ENCODE measurements at regions not wholly inside any gene's neighbourhood (a gene's known extent, or its start where the extent isn't known, plus 50 kb on each side); places are given as distances from the start of the nearest gene placed in this dataset.

DNA sequence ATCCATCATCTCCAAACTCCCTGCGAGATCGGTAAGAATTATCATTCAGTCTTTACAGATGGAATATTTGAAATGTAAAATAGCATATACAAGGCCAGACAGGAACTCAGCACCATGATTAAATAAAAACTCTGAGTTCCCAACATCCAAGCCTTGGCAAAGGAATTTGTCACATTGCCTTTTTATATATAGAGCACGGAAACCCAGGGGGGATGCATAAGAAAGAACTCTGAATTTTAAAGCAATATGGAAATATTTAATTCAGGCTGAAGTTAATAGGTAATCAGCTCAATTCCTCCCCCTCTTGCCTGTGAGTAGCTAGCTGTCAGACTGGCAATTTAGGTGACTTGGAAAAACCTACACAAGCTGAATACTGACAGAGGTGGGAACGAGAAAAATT, 217.9 kb upstream of the KCNMB2 start:
- Histone ChIP-seq H3K79me2 (ENCODE audit: insufficient read depth, low read length) (no peaks in the 10 kb centered on the region), H3K36me3 (ENCODE audit: insufficient read depth, low read length) (no peaks in the 10 kb centered on the region), H3K27me3 (ENCODE audit: insufficient read depth, low read length) (no peaks in the 10 kb centered on the region), H3K4me3 (ENCODE audit: insufficient read depth, low read length) (no peak overlapping the region), H3K4me2 (ENCODE audit: insufficient read depth, low read length) (no peak overlapping the region), H2AFZ (ENCODE audit: low read length) (no peak overlapping the region), H4K20me1 (ENCODE audit: insufficient read depth, low read length) (no peaks in the 10 kb centered on the region), H3K27ac (ENCODE audit: low read depth, low read length) (no peak overlapping the region), H3K4me1 (ENCODE audit: insufficient read depth, low read length) (peaks cover 8% of the 10 kb centered on the region), H3K9me3 (ENCODE audit: low read depth, low read length) (no peaks in the 10 kb centered on the region)
- TF ChIP-seq, protein P1, sequence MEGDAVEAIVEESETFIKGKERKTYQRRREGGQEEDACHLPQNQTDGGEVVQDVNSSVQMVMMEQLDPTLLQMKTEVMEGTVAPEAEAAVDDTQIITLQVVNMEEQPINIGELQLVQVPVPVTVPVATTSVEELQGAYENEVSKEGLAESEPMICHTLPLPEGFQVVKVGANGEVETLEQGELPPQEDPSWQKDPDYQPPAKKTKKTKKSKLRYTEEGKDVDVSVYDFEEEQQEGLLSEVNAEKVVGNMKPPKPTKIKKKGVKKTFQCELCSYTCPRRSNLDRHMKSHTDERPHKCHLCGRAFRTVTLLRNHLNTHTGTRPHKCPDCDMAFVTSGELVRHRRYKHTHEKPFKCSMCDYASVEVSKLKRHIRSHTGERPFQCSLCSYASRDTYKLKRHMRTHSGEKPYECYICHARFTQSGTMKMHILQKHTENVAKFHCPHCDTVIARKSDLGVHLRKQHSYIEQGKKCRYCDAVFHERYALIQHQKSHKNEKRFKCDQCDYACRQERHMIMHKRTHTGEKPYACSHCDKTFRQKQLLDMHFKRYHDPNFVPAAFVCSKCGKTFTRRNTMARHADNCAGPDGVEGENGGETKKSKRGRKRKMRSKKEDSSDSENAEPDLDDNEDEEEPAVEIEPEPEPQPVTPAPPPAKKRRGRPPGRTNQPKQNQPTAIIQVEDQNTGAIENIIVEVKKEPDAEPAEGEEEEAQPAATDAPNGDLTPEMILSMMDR (IDR thresholded peaks at IDR 0.05; ENCODE audit: extremely low read depth, low read depth, low read length), result no peak
- no peak for DNase-seq (ENCODE audit: insufficient read length, low spot score, missing footprints)

DNA sequence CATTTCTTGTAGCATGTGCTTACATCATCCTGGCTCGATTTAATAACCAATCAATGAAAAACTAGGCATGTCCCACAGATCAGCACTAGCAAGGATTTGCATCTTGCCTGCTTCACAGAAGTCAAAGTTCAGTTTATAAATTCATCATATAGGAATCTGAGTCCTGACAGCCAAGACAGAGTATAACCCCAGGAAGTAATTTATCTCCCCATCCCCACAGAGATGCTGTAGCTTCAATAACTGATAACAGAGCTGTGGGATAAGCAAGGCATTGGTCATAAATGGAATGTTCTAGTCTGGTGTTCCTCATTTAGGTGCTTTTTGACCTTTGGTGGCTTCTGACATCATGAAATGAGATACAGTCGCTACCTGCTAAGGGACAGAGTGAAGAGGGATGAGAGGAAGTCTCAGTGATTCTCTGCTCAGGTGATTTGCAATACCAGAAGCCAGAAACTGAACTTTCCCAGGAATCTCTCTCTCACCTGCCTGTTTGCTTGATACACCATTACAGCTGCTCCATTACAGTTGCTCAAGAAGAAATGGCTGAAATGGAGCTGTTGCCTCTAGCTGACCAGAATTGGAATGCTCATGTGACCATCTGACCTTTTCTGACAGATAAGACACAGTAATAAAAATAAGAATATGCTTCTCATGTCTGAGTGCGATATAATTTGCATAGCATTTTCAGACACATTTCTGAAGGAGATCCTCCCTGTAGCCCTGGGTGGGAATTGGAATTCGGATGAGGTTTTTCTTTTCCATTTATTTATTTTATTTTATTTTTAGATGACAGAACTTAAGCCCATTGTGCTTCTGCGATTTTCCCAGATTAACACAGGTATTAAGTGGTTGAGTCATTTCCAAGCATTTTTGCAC, 217.1 kb upstream of the KCNMB2 start:
- TF ChIP-seq, protein P1 (IDR thresholded peaks at IDR 0.05; ENCODE audit: extremely low read depth, low read depth, low read length), result no peak
- Histone ChIP-seq H3K4me2 (ENCODE audit: insufficient read depth, low read length) (no peak overlapping the region), H3K27ac (ENCODE audit: low read depth, low read length) (no peak overlapping the region), H3K9me3 (ENCODE audit: low read depth, low read length) (no peaks in the 10 kb centered on the region), H3K27me3 (ENCODE audit: insufficient read depth, low read length) (no peaks in the 10 kb centered on the region), H3K36me3 (ENCODE audit: insufficient read depth, low read length) (no peaks in the 10 kb centered on the region), H3K79me2 (ENCODE audit: insufficient read depth, low read length) (no peaks in the 10 kb centered on the region), H2AFZ (ENCODE audit: low read length) (no peak overlapping the region), H4K20me1 (ENCODE audit: insufficient read depth, low read length) (no peaks in the 10 kb centered on the region), H3K4me3 (ENCODE audit: insufficient read depth, low read length) (no peak overlapping the region), H3K4me1 (ENCODE audit: insufficient read depth, low read length) (peaks cover 8% of the 10 kb centered on the region)
- DNase-seq (ENCODE audit: insufficient read length, low spot score, missing footprints), result no peak

DNA sequence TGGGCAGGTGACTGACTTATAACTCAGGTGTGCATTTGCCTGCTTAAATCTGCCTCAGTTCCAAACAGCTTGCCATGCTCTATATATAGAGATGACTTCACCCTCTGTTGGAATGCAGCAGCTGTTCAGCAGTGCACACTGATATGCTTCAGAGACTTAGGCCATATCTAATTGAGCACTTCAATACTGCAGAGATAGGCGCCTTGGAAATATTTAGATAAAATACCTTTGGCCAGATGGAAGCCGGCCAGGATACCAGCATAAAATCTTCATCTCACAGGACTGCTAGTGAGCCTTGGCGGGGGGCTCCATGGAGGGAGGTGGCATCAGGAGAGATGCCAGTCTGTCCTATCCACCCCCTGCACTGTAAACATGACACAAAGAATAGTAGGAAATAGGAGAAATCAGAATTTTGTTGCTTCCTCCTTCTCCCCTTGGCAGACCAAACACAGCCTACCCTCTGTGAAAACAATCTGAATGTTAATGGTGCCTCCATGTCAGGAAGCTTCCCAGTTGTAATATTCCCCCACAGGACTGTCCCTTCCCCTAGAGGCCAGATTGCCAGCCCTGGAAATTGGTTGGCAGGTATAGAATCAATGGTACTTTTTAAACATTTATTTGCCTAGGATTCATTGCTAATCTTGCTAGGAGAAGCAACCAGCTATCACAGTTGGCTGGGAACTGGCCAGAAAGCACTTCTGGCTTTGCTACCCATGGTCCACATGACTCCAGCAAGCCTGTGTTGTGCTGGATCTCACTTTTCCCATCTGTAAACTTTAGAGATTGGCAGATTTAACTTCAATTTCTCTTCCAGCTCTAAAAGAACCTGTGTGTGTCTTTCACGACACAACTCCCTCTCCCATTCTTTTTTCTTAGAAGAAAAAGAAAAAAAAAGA, 215.5 kb upstream of the KCNMB2 start:
- no peaks in the 10 kb centered on the region for H3K9me3 ChIP-seq (ENCODE audit: low read depth, low read length)
- no peaks in the 10 kb centered on the region for H4K20me1 ChIP-seq (ENCODE audit: insufficient read depth, low read length)
- H3K4me1 ChIP-seq (ENCODE audit: insufficient read depth, low read length), result peaks cover 16% of the 10 kb centered on the region
- no peak for DNase-seq (ENCODE audit: insufficient read length, low spot score, missing footprints)
- H2AFZ ChIP-seq (ENCODE audit: low read length), result no peak overlapping the region
- H3K27me3 ChIP-seq (ENCODE audit: insufficient read depth, low read length), result no peaks in the 10 kb centered on the region
- H3K4me3 ChIP-seq (ENCODE audit: insufficient read depth, low read length), result no peak overlapping the region
- no peaks in the 10 kb centered on the region for H3K79me2 ChIP-seq (ENCODE audit: insufficient read depth, low read length)
- no peak overlapping the region for H3K27ac ChIP-seq (ENCODE audit: low read depth, low read length)
- H3K4me2 ChIP-seq (ENCODE audit: insufficient read depth, low read length), result no peak overlapping the region
- H3K36me3 ChIP-seq (ENCODE audit: insufficient read depth, low read length), result no peaks in the 10 kb centered on the region
- TF ChIP-seq, protein P1 (IDR thresholded peaks at IDR 0.05; ENCODE audit: extremely low read depth, low read depth, low read length), result no peak

DNA sequence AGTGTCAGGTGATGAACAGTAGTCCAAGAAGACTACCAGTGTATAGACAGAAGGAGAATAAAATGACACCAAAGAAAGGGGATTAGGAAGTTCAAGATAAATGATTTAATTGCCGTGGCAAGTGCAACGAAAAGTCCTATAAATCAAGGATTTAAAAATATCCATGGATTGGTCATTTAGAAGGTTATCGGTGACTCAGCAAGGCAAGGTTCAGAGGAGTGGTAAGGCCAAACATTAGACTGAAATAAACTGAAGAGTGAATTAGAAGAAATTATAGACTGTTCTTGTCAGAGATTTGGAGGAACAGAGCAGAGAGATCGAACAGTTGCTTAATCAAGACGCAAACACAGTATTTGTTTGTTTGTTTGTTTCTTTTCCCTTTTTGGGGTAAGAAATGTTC, 211.9 kb upstream of the KCNMB2 start:
- H3K36me3 ChIP-seq (ENCODE audit: insufficient read depth, low read length), result no peaks in the 10 kb centered on the region
- H3K4me2 ChIP-seq (ENCODE audit: insufficient read depth, low read length), result no peak overlapping the region
- H3K27ac ChIP-seq (ENCODE audit: low read depth, low read length), result no peak overlapping the region
- H2AFZ ChIP-seq (ENCODE audit: low read length), result no peak overlapping the region
- no peaks in the 10 kb centered on the region for H3K9me3 ChIP-seq (ENCODE audit: low read depth, low read length)
- H3K27me3 ChIP-seq (ENCODE audit: insufficient read depth, low read length), result no peaks in the 10 kb centered on the region
- H3K4me1 ChIP-seq (ENCODE audit: insufficient read depth, low read length), result peaks cover 20% of the 10 kb centered on the region
- no peak for DNase-seq (ENCODE audit: insufficient read length, low spot score, missing footprints)
- no peak overlapping the region for H3K4me3 ChIP-seq (ENCODE audit: insufficient read depth, low read length)
- H4K20me1 ChIP-seq (ENCODE audit: insufficient read depth, low read length), result no peaks in the 10 kb centered on the region
- TF ChIP-seq, protein P1 (IDR thresholded peaks at IDR 0.05; ENCODE audit: extremely low read depth, low read depth, low read length), result no peak
- no peaks in the 10 kb centered on the region for H3K79me2 ChIP-seq (ENCODE audit: insufficient read depth, low read length)

Measured in osteoblast (primary cell).